ENCODE measurements at regions not wholly inside any gene's neighbourhood (a gene's known extent, or its start where the extent isn't known, plus 50 kb on each side); places are given as distances from the start of the nearest gene placed in this dataset.

GRCh38 chr3:16050641-16051467 is 123.6 kb upstream of the GALNT15 start:
- peaks cover 0 to 33% (median 8%) of the 10 kb centered on the region in 3 donors for H3K4me1 ChIP-seq
- TF ChIP-seq, protein P1, sequence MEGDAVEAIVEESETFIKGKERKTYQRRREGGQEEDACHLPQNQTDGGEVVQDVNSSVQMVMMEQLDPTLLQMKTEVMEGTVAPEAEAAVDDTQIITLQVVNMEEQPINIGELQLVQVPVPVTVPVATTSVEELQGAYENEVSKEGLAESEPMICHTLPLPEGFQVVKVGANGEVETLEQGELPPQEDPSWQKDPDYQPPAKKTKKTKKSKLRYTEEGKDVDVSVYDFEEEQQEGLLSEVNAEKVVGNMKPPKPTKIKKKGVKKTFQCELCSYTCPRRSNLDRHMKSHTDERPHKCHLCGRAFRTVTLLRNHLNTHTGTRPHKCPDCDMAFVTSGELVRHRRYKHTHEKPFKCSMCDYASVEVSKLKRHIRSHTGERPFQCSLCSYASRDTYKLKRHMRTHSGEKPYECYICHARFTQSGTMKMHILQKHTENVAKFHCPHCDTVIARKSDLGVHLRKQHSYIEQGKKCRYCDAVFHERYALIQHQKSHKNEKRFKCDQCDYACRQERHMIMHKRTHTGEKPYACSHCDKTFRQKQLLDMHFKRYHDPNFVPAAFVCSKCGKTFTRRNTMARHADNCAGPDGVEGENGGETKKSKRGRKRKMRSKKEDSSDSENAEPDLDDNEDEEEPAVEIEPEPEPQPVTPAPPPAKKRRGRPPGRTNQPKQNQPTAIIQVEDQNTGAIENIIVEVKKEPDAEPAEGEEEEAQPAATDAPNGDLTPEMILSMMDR (IDR thresholded peaks at IDR 0.05): no peak
- TF ChIP-seq POLR2AphosphoS5 (IDR thresholded peaks at IDR 0.05): peak; percentile 21
- ATAC-seq: peak; percentile 60
- H3K4me3 ChIP-seq: peak overlapping the region in 1 of 2 donors; percentile 5
- H3K9me3 ChIP-seq: no peaks in the 10 kb centered on the region
- peak overlapping the region in 3 of 4 donors; percentile 48 to 72 (median 63) for H3K27ac ChIP-seq
- H3K36me3 ChIP-seq: no peaks in the 10 kb centered on the region
- no peaks in the 10 kb centered on the region for H3K27me3 ChIP-seq
- WGBS, 2 donors (ENCODE audit: low coverage in 1 of 2): 81 to 89% methylated on average over 6 to 7 of the region's 16 CpGs

GRCh38 chr3:16051691-16052090 is 122.8 kb upstream of the GALNT15 start:
- TF ChIP-seq EP300 (IDR thresholded peaks at IDR 0.05): no peak
- no peak for TF ChIP-seq POLR2A (IDR thresholded peaks at IDR 0.05)
- TF ChIP-seq, protein P1 (IDR thresholded peaks at IDR 0.05): no peak
- TF ChIP-seq POLR2AphosphoS5 (IDR thresholded peaks at IDR 0.05): no peak
- no peak for ATAC-seq
- 63 to 75% methylated on average over 2 to 4 of the region's 4 CpGs for WGBS, 2 donors (ENCODE audit: low coverage in 1 of 2)
- Histone ChIP-seq H3K27me3 (no peaks in the 10 kb centered on the region), H3K4me1 (peaks cover 0 to 36% (median 8%) of the 10 kb centered on the region in 3 donors), H3K4me3 (no peak overlapping the region), H3K9me3 (no peaks in the 10 kb centered on the region), H3K27ac (peak overlapping the region in 3 of 4 donors; percentile 48 to 72 (median 63)), H3K36me3 (no peaks in the 10 kb centered on the region)

DNA sequence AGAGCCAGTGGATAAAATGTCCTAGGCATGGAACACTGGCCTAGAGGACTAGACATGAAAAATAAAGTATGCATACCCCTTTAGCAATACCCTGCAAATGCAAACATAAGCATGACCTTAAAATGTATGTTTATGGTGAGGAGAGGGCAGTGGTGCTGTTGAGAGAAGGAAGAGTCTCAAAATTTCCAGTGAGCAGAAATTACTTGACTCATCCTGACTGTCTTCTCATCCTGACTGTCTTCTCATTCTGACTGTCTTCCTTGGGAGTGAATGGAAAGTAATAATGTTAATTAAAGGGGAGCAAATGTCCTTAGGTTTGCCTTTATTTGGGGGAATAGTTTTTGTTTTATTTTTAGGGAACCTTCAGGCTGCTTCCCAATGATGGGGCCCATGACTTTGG is 121.5 kb upstream of the GALNT15 start:
- ATAC-seq: no peak
- Histone ChIP-seq H3K27me3 (no peaks in the 10 kb centered on the region), H3K4me1 (peaks cover 0 to 38% (median 8%) of the 10 kb centered on the region in 3 donors), H3K27ac (peak overlapping the region in 1 of 4 donors; percentile 17), H3K9me3 (no peaks in the 10 kb centered on the region), H3K4me3 (no peak overlapping the region), H3K36me3 (no peaks in the 10 kb centered on the region)
- no peak for TF ChIP-seq EP300 (IDR thresholded peaks at IDR 0.05)

DNA sequence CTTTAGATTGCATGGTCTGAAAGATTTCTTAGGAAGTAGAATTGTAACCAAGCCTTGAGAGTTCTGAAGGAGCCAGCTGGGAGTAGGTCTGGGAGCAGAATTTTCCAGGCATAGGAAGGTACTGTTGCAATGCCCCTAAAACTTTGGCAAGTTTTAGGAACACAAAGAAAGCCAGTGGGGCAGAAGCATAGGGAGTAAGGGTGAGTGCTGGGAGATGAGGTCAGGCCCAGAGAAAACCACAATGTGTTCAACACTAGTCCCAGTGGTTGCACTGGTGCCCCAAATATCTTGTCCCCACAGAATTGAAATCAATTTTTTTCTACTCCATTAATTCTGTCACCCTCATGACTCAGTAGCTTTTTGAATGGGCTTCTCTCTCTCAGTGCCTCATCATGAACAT is 120.7 kb upstream of the GALNT15 start:
- Histone ChIP-seq H3K9me3 (no peaks in the 10 kb centered on the region), H3K4me3 (no peak overlapping the region), H3K27ac (peak overlapping the region in 3 of 4 donors; percentile 68 to 80 (median 79)), H3K36me3 (no peaks in the 10 kb centered on the region), H3K4me1 (peaks cover 0 to 41% (median 9%) of the 10 kb centered on the region in 3 donors), H3K27me3 (no peaks in the 10 kb centered on the region)
- peak; percentile 54 for ATAC-seq
- TF ChIP-seq EP300 (IDR thresholded peaks at IDR 0.05) (no peak), POLR2AphosphoS5 (IDR thresholded peaks at IDR 0.05) (no peak), POLR2A (IDR thresholded peaks at IDR 0.05) (no peak)
- TF ChIP-seq, protein P1 (IDR thresholded peaks at IDR 0.05): no peak

GRCh38 chr3:16055606-16056211 is 118.8 kb upstream of the GALNT15 start:
- H3K36me3 ChIP-seq: no peaks in the 10 kb centered on the region
- WGBS, 2 donors (ENCODE audit: low coverage in 1 of 2): 52 to 66% methylated on average over 4 to 7 of the region's 7 CpGs
- H3K9me3 ChIP-seq: no peaks in the 10 kb centered on the region
- H3K27me3 ChIP-seq: no peaks in the 10 kb centered on the region
- H3K27ac ChIP-seq: peak overlapping the region; percentile 35 to 80 (median 74)
- no peak overlapping the region for H3K4me3 ChIP-seq
- ATAC-seq: no peak
- H3K4me1 ChIP-seq: peaks cover 0 to 53% (median 20%) of the 10 kb centered on the region in 3 donors
- TF ChIP-seq POLR2AphosphoS5 (IDR thresholded peaks at IDR 0.05) (no peak), EP300 (IDR thresholded peaks at IDR 0.05) (no peak)

- no peak overlapping the region for H3K4me3 ChIP-seq
- no peaks in the 10 kb centered on the region for H3K27me3 ChIP-seq
- ATAC-seq: peak; percentile 64
- TF ChIP-seq POLR2AphosphoS5 (IDR thresholded peaks at IDR 0.05) (peak; percentile 65), POLR2A (IDR thresholded peaks at IDR 0.05) (no peak)
- 100% methylated on average over 1 of the region's 2 CpGs; no CpG with 5 or more reads in 1 of the 2 donors for WGBS, 2 donors (ENCODE audit: low coverage in 1 of 2)
- peaks cover 0 to 58% (median 23%) of the 10 kb centered on the region in 3 donors for H3K4me1 ChIP-seq
- H3K27ac ChIP-seq: peak overlapping the region in 3 of 4 donors; percentile 68 to 80 (median 75)
- H3K36me3 ChIP-seq: no peaks in the 10 kb centered on the region
- no peaks in the 10 kb centered on the region for H3K9me3 ChIP-seq
Observed at GRCh38 chr3:16056217-16056616, 118.3 kb upstream of the GALNT15 start.
